Heart left ventricle (tissue), 16 donors: ENCODE measurements at regions not wholly inside any gene's neighbourhood (a gene's known extent, or its start where the extent isn't known, plus 50 kb on each side); places are given as distances from the start of the nearest gene placed in this dataset.

Source experiments
- ATAC-seq, 4 donors: fragments of 200-7000 bp; cut with Tn5 transposase; one replicate each; pipeline ENCODE4 v1.9.1; 2020 to 2022; ENCODE audit warnings: moderate library complexity in 4 of 4, mild to moderate bottlenecking in 3 of 4, moderate number of reproducible peaks in 1 of 4
- DNase-seq, 5 donors: peaks; one replicate each; pipeline ENCODE4 v3.0.0-alpha.2; 2020
- H3K27ac ChIP-seq, 12 donors: fragments of 200-600 bp; sonication (generic) in 4 of 12; one replicate each; pipeline versions ENCODE4 v1.5.0 to v1.8.0; 2016 to 2022; ENCODE audit warnings: mild to moderate bottlenecking in 2 of 12
- H3K27me3 ChIP-seq, 9 donors: fragments of 200-600 bp; sonication (generic) in 2 of 9; one replicate each; pipeline versions ENCODE4 v1.5.1 to v1.8.0; 2016 to 2022; ENCODE audit warnings: mild to moderate bottlenecking in 3 of 9
- H3K36me3 ChIP-seq, 9 donors: fragments of 200-600 bp; sonication (generic) in 2 of 9; one replicate each; pipeline versions ENCODE4 v1.5.0 to v1.8.0; 2018 to 2022; ENCODE audit warnings: mild to moderate bottlenecking in 2 of 9
- H3K4me1 ChIP-seq, 12 donors: fragments of 200-600 bp; sonication (generic) in 4 of 12; one replicate each; pipeline versions ENCODE4 v1.5.0 to v1.8.0; 2016 to 2022; ENCODE audit warnings: mild to moderate bottlenecking in 3 of 12
- H3K4me3 ChIP-seq, 12 donors: fragments of 200-600 bp; sonication (generic) in 4 of 12; one replicate each; pipeline versions ENCODE4 v1.5.0 to v1.8.0; 2017 to 2022; ENCODE audit warnings: mild to moderate bottlenecking in 9 of 12, moderate library complexity in 4 of 12
- H3K9me3 ChIP-seq, 12 donors: fragments of 200-600 bp; sonication (generic) in 4 of 12; one replicate each; pipeline versions ENCODE4 v1.5.0 to v1.8.0; 2016 to 2022; ENCODE audit warnings: mild to moderate bottlenecking in 1 of 12
- CTCF ChIP-seq, 12 donors: fragments of 200-600 bp; sonication (generic) in 4 of 12; IDR thresholded peaks; one replicate each; pipeline versions ENCODE4 v1.5.0 to v1.8.0; 2018 to 2022; ENCODE audit warnings: antibody characterized with exemption in 12 of 12, mild to moderate bottlenecking in 5 of 12
- POLR2A ChIP-seq, 2 donors: fragments of 450-650 bp; IDR thresholded peaks; one replicate each; pipeline ENCODE4 v1.6.1; 2017; ENCODE audit warnings: antibody characterized with exemption in 2 of 2, mild to moderate bottlenecking in 2 of 2, moderate library complexity in 2 of 2
- WGBS, 4 donors: extraction: QIAGEN DNeasy Blood & Tissue Kit in 2 of 4; methylation state at CpG; one replicate each; pipeline versions ENCODE4 v1.1.5 to v1.1.7; 2013 to 2018; 5-methylcytosine and 5-hydroxymethylcytosine counted together
- intact Hi-C, 10 donors: fragments of 100-400 bp; cut with DNase I; formaldehyde crosslinking; loops; one replicate each; pipeline versions ENCODE4 v1.11.1 to v1.14.2; 2022
- donor health status: ischemic (EF 13 %, LVEDD 7.1; RV severe dilation, severe dysfunction).
- donor health status: healthy with polysubstance abuse.
- donor health status: DM: no; HTN: yes; CAD: no.
- donor health status: DM: no; HTN: no; CAD: no.
- donor health status: ischemic (EF 25% LVEDD 6.9; RV normal size, moderate dysfunction).
- donor health status: ischemic (EF 25% LVEDD 5.7; RV mildly dilated, moderate dysfunction).
- donor health status: healthy.
- donor health status: DM: yes; HTN: yes; CAD: no.
- donor health status: ischemic (EF 35%, LVEDD 5.7; RV mildly dilated, moderate dysfunction).
- donor health status: nonischemic (EF 11% LVEDD 7.7; RV severe dilation, severe dysfunction).
- donor health status: DM: yes; HTN: yes; CAD: no.
- donor health status: PGD.
- donor health status: ischemic (EF 29% LVEDD 5.4; RV normal size, mild dysfunction).
- donor health status: nonischemic (EF 23%, LVEDD 6.1; RV moderate dilation, normal function).

GRCh38 chr3:17802950-17803349, 60.5 kb upstream of the TBC1D5 start:
- no peak overlapping the region for H3K4me3 ChIP-seq
- no peaks in the 10 kb centered on the region for H3K9me3 ChIP-seq
- no peaks in the 10 kb centered on the region for H3K27me3 ChIP-seq
- no peaks in the 10 kb centered on the region for H3K36me3 ChIP-seq
- no peaks in the 10 kb centered on the region for H3K4me1 ChIP-seq
- ATAC-seq: no peak
- WGBS, 4 donors: 43 to 77% (median 67%) methylated on average over 3 of the region's 3 CpGs
- no peak for TF ChIP-seq POLR2A (IDR thresholded peaks at IDR 0.05)
- no peak for TF ChIP-seq CTCF (IDR thresholded peaks at IDR 0.05)
- no peak for DNase-seq
- H3K27ac ChIP-seq: no peak overlapping the region
- intact Hi-C loops: no loop called here

DNA sequence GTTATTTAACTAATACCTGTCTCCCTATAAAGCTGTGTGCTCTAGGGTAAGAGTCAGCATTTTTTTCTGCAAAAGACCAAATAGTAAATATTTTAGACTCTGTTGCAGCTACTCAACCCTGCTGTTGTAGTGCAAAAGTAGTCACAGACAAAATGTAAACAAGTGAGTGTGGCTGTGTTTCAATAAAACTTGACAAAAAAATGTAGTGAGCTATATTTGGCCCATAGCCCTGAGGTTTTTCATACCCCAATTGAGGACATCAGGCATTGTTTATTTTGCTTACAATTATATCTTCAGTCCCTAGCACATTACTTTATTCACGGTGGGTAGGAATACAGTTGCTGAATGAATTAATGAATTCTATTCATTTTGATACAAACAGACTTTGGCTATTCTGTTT, 58.7 kb upstream of the TBC1D5 start:
- H3K4me3 ChIP-seq: no peak overlapping the region
- DNase-seq (no peak), ATAC-seq (no peak)
- TF ChIP-seq CTCF (IDR thresholded peaks at IDR 0.05) (no peak), POLR2A (IDR thresholded peaks at IDR 0.05) (no peak)
- H3K27ac ChIP-seq: no peak overlapping the region
- no peaks in the 10 kb centered on the region for H3K27me3 ChIP-seq
- H3K9me3 ChIP-seq: no peaks in the 10 kb centered on the region
- no peaks in the 10 kb centered on the region for H3K4me1 ChIP-seq
- WGBS, 4 donors: 61 to 81% (median 68%) methylated on average over 1 of the region's 1 CpG
- H3K36me3 ChIP-seq: no peaks in the 10 kb centered on the region
- intact Hi-C loops: no loop called here

DNA sequence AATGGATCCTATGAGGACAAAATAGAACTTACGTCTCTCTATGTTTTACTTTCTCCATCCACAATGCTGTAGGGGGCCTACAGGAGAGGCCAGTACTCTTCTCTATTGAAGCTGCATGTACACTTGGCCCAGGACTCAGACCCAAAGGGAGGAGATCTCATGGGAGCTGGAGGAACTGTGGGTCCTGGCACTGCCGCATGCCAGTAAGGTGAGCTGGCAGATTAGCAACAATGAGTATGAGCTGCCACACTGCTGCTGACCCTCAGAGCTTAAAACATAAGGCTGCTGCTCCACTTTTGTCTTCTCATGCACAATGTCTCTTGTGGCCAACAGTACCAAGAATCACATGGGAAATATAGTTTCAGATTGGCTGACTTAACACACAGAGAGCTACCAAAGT, 57.8 kb upstream of the TBC1D5 start:
- Histone ChIP-seq H3K27me3 (no peaks in the 10 kb centered on the region), H3K27ac (no peak overlapping the region), H3K36me3 (no peaks in the 10 kb centered on the region), H3K4me3 (no peak overlapping the region), H3K4me1 (no peaks in the 10 kb centered on the region), H3K9me3 (no peaks in the 10 kb centered on the region)
- 91 to 96% (median 95%) methylated on average over 2 of the region's 2 CpGs for WGBS, 4 donors
- TF ChIP-seq POLR2A (IDR thresholded peaks at IDR 0.05) (no peak), CTCF (IDR thresholded peaks at IDR 0.05) (no peak)
- ATAC-seq (no peak), DNase-seq (no peak)
- intact Hi-C loops: no loop called here

GRCh38 chr3:17799312-17799711, 56.9 kb upstream of the TBC1D5 start:
- no peak for ATAC-seq
- Histone ChIP-seq H3K27ac (no peak overlapping the region), H3K27me3 (no peaks in the 10 kb centered on the region), H3K9me3 (no peaks in the 10 kb centered on the region), H3K36me3 (no peaks in the 10 kb centered on the region), H3K4me3 (no peak overlapping the region), H3K4me1 (no peaks in the 10 kb centered on the region)
- TF ChIP-seq CTCF (IDR thresholded peaks at IDR 0.05) (no peak), POLR2A (IDR thresholded peaks at IDR 0.05) (no peak)
- DNase-seq: no peak
- 89 to 90% (median 90%) methylated on average over 5 of the region's 5 CpGs for WGBS, 4 donors
- intact Hi-C loops: no loop called here
